NCI-H2227 treated with DMSO at 0.1 percent for 48 hours (cell line): ENCODE measurements at regions not wholly inside any gene's neighbourhood (a gene's known extent, or its start where the extent isn't known, plus 50 kb on each side); places are given as distances from the start of the nearest gene placed in this dataset.
"Not testable (repeated sequence)": the region's sequence is repeated elsewhere in the genome, so short reads cannot be mapped to it uniquely, and the experiment has no call there.

Source experiments
- DNase-seq: peaks from one replicate; lab custom pipeline; 2025; lab: John Stamatoyannopoulos, UW

- peak; percentile 16 for DNase-seq
Observed at GRCh38 chr10:42690449-42691360, 52.3 kb upstream of the ZNF33B start.

GRCh38 chr10:42691361-42692120, 53.2 kb upstream of the ZNF33B start:
- peak; percentile 82 for DNase-seq

GRCh38 chr10:42697926-42698325, 59.6 kb upstream of the ZNF33B start:
- DNase-seq, result no peak

- DNase-seq, result no peak
Observed at GRCh38 chr10:42707234-42707633, 68.9 kb upstream of the ZNF33B start.

GRCh38 chr10:42719339-42719738, 63.3 kb upstream of the BMS1 start:
- DNase-seq, result not testable (repeated sequence)

DNA sequence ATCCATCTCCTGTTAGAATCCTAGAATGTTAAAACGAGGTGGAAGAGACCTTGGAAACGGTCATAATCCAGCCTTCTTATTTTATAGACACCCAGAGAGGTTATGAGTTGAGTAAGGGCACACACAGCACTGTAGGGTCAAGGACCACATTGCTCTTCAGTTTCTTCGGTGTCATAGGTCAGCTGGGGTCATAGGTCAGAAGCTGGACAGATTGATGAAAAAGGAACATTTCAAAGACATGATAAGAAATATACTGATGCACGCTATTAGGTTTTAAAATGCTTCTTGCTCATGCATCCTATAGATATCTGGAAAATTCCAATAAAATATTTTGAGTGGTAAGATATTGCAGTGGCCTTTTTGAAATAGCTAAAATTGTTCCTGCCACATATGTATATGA, 60.0 kb upstream of the BMS1 start:
- no peak for DNase-seq

- not testable (repeated sequence) for DNase-seq
Observed at GRCh38 chr10:42723549-42723948, 59.0 kb upstream of the BMS1 start.

- DNase-seq, result not testable (repeated sequence)
Observed at GRCh38 chr10:42724660-42725059, 57.9 kb upstream of the BMS1 start.

DNA sequence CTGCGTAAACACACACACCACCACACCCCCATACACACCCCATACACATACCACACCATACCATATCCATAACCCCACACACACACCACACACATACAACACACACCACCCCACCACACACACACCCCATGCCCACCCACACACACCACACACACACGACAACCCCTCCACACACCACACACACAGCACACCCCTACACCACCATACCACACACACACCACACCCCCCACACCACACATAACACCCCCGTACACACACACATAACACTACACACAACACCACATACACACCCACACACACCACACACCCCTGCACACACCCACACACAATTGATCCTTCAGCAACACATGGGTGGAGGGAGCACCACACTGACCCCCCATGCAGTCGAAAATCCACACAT, 50.3 kb upstream of the BMS1 start:
- DNase-seq, result no peak
